ENCODE measurements at regions not wholly inside any gene's neighbourhood (a gene's known extent, or its start where the extent isn't known, plus 50 kb on each side); places are given as distances from the start of the nearest gene placed in this dataset.

DNA sequence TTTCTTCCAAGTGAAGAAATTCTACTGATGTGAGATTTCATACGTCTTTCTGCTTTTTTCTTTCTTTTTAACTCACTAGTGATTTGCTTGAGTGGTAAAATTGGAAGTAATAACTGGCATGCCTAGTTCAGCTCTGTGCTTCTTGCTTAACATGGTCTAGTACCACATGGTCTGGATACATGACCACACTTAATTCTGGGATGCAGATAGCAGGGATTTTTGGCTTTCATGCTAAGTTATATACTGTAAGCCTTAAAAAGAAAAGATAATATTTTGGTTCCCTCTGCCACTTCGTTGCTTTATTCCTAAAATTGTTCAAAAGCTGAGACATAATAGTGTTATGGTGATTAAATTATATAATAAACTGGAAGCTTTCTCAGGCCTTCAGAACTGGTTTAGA is 174.3 kb downstream of the OXSM start:
- H3K4me3 ChIP-seq (ENCODE audit: low read depth, low read length) = no peak overlapping the region
- no peak for DNase-seq
- TF ChIP-seq, protein P1, sequence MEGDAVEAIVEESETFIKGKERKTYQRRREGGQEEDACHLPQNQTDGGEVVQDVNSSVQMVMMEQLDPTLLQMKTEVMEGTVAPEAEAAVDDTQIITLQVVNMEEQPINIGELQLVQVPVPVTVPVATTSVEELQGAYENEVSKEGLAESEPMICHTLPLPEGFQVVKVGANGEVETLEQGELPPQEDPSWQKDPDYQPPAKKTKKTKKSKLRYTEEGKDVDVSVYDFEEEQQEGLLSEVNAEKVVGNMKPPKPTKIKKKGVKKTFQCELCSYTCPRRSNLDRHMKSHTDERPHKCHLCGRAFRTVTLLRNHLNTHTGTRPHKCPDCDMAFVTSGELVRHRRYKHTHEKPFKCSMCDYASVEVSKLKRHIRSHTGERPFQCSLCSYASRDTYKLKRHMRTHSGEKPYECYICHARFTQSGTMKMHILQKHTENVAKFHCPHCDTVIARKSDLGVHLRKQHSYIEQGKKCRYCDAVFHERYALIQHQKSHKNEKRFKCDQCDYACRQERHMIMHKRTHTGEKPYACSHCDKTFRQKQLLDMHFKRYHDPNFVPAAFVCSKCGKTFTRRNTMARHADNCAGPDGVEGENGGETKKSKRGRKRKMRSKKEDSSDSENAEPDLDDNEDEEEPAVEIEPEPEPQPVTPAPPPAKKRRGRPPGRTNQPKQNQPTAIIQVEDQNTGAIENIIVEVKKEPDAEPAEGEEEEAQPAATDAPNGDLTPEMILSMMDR (IDR thresholded peaks at IDR 0.05; ENCODE audit: low read depth, low read length) = no peak

DNA sequence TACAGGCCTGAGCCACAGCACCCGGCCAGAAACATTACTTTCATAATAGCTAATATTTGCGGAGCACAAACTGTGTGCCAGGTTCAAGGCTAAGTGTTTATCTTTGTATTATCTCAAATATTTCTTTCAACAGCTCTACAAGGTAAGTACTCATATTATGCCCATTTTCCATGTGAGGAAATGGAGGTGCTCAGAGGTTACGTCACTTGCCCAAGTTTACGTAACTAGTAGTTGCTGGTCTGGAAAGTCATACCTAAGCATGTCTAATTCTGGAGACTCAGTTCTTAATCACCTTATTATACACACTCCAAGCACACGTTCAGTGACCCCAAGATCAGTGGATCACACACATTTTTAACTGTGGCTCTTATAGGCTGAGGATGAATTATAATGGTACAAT is 177.5 kb downstream of the OXSM start:
- no peak overlapping the region for H3K4me3 ChIP-seq (ENCODE audit: low read depth, low read length)
- no peaks in the 10 kb centered on the region for H3K36me3 ChIP-seq
- no peaks in the 10 kb centered on the region for H3K4me1 ChIP-seq
- H3K9me3 ChIP-seq = no peaks in the 10 kb centered on the region
- TF ChIP-seq, protein P1 (IDR thresholded peaks at IDR 0.05; ENCODE audit: low read depth, low read length) = no peak
- H3K27me3 ChIP-seq = no peaks in the 10 kb centered on the region
- no peak for DNase-seq

More for the DNA sequence above, 174.3 kb downstream of the OXSM start:
- no peaks in the 10 kb centered on the region for H3K9me3 ChIP-seq
- no peaks in the 10 kb centered on the region for H3K4me1 ChIP-seq
- no peaks in the 10 kb centered on the region for H3K27me3 ChIP-seq
- H3K36me3 ChIP-seq = no peaks in the 10 kb centered on the region

DNA sequence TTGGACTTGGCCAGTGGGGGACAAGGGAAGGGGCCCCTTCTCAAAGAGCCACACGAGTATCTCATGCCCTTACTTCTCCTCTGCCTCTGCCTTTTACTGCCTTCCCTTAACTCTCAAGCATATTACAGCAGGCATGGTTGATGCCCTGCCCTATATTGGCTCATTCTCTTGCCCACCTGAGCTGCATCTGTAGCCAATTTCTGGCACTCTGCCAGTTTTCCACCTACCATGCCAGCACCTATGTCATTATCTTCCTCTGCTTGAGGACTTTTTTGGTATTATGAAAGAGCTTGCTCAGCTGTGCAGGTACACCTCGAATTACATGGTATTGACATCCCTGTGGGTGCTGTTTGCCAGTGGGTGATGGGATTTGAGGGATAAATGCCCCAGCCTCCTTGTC is 181.8 kb downstream of the OXSM start:
- TF ChIP-seq, protein P1 (IDR thresholded peaks at IDR 0.05; ENCODE audit: low read depth, low read length) = no peak
- Histone ChIP-seq H3K27me3 (no peaks in the 10 kb centered on the region), H3K9me3 (no peaks in the 10 kb centered on the region), H3K36me3 (no peaks in the 10 kb centered on the region), H3K4me3 (ENCODE audit: low read depth, low read length) (no peak overlapping the region), H3K4me1 (no peaks in the 10 kb centered on the region)
- no peak for DNase-seq

DNA sequence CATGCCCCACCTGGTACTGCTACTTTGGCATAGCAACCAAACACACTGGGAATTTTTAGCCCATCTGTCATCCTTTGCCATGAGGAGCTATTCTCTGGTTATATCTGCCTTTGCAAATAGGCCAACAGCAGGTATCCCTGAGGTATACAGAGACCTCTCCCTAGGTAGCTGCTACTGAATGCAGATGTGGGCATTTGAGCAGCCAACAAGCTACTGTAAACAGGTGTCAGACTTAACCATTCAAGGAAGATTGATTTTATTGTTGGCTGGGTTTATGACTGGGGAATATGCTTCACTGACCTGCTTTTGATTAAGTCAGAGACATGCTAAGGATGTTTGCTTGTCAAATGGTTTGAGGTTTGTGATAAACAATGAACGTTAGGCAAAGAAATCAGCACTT is 183.2 kb downstream of the OXSM start:
- H3K27me3 ChIP-seq = no peaks in the 10 kb centered on the region
- no peak for DNase-seq
- H3K9me3 ChIP-seq = no peaks in the 10 kb centered on the region
- H3K36me3 ChIP-seq = no peaks in the 10 kb centered on the region
- TF ChIP-seq, protein P1 (IDR thresholded peaks at IDR 0.05; ENCODE audit: low read depth, low read length) = no peak
- no peaks in the 10 kb centered on the region for H3K4me1 ChIP-seq
- no peak overlapping the region for H3K4me3 ChIP-seq (ENCODE audit: low read depth, low read length)

DNA sequence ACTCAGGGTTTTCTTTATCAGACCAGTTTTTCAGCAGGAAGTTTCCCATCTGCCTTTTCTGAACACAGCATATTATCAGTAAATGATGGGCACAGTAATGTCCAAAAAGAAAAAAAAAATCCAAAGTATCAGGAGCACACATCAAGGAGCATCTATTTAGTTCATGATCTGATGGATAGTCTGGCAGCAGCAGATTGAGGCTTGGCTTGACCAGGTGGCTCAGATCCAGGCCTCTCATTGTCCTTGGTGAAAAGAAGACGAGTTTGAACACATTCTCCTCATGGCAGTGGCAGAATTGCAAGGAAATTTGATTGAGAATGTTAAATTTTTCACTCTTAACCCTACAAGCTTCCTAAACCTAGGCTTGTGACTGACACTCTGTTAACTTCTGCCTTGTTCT is 192.9 kb downstream of the OXSM start:
- no peaks in the 10 kb centered on the region for H3K9me3 ChIP-seq
- DNase-seq = no peak
- no peaks in the 10 kb centered on the region for H3K27me3 ChIP-seq
- no peaks in the 10 kb centered on the region for H3K36me3 ChIP-seq
- no peaks in the 10 kb centered on the region for H3K4me1 ChIP-seq
- no peak overlapping the region for H3K4me3 ChIP-seq (ENCODE audit: low read depth, low read length)
- TF ChIP-seq, protein P1 (IDR thresholded peaks at IDR 0.05; ENCODE audit: low read depth, low read length) = no peak

DNA sequence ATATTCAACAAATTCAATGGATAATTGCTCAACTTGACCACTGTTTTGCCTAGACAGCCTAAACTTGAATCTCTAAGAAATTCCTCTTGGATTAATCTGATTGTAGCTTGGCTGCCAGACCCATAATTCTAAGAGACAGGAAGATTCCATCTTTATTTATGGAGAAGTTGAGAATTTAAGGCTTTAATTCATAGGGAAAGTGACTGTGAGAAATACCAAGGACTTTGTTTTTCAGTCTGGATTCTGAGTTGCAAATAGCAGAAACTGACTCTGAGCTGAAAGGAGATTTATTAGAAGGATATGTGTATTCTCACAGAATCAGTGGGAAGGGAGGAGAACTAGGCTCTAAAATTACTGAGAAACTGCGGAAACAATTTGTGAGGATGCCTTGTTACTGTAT is 195.7 kb downstream of the OXSM start:
- no peaks in the 10 kb centered on the region for H3K27me3 ChIP-seq
- H3K4me1 ChIP-seq = no peaks in the 10 kb centered on the region
- no peaks in the 10 kb centered on the region for H3K36me3 ChIP-seq
- H3K9me3 ChIP-seq = no peaks in the 10 kb centered on the region
- TF ChIP-seq, protein P1 (IDR thresholded peaks at IDR 0.05; ENCODE audit: low read depth, low read length) = no peak
- DNase-seq = no peak
- no peak overlapping the region for H3K4me3 ChIP-seq (ENCODE audit: low read depth, low read length)

Data from BE2C (cell line).